Activated naive CD8-positive, alpha-beta T cell treated with anti-CD3 and anti-CD28 coated beads, Interleukin-2, amount 50 U/mL, for 24 hours (primary cell): ENCODE measurements at regions not wholly inside any gene's neighbourhood (a gene's known extent, or its start where the extent isn't known, plus 50 kb on each side); places are given as distances from the start of the nearest gene placed in this dataset.
"Not testable (repeated sequence)": the region's sequence is repeated elsewhere in the genome, so short reads cannot be mapped to it uniquely, and the experiment has no call there.

ENCODE experiments used
- ATAC-seq: fragments of 150-1000 bp; cut with Tn5 transposase; one replicate; pipeline ENCODE4 v1.10.0; 2021
- DNase-seq: peaks from one replicate; pipeline ENCODE4 v3.0.0; 2021
- H3K27ac Mint-ChIP-seq: one replicate; pipeline ENCODE4 v1.8.0; 2021; ENCODE audit warnings: mild to moderate bottlenecking, mixed read lengths
- H3K27me3 Mint-ChIP-seq: one replicate; pipeline ENCODE4 v1.8.0; 2021; ENCODE audit warnings: mixed read lengths
- H3K36me3 Mint-ChIP-seq: one replicate; pipeline ENCODE4 v1.8.0; 2021; ENCODE audit warnings: low read depth, mixed read lengths
- H3K4me1 Mint-ChIP-seq: one replicate; pipeline ENCODE4 v1.8.0; 2021; ENCODE audit warnings: mixed read lengths
- H3K4me3 Mint-ChIP-seq: one replicate; pipeline ENCODE4 v1.8.0; 2021; ENCODE audit warnings: mild to moderate bottlenecking, moderate library complexity, mixed read lengths
- H3K9me3 Mint-ChIP-seq: one replicate; pipeline ENCODE4 v1.8.0; 2021; ENCODE audit warnings: mixed read lengths

- H3K9me3 Mint-ChIP-seq, result peaks cover 4% of the 10 kb centered on the region
These were observed 313.7 kb upstream of the SYT1 start for GRCh38 chr12:78550831-78551230.

GRCh38 chr12:78555802-78556201, 308.8 kb upstream of the SYT1 start:
- ATAC-seq (no peak), DNase-seq (no peak)
- Mint-ChIP-seq H3K36me3 (no peaks in the 10 kb centered on the region), H3K9me3 (no peaks in the 10 kb centered on the region), H3K4me1 (no peaks in the 10 kb centered on the region), H3K27me3 (no peaks in the 10 kb centered on the region), H3K27ac (no peak overlapping the region), H3K4me3 (no peak overlapping the region)

More at GRCh38 chr12:78550831-78551230, 313.7 kb upstream of the SYT1 start:
- Mint-ChIP-seq H3K4me1 (no peaks in the 10 kb centered on the region), H3K4me3 (no peak overlapping the region), H3K27ac (no peak overlapping the region), H3K27me3 (no peaks in the 10 kb centered on the region), H3K36me3 (no peaks in the 10 kb centered on the region)
- DNase-seq, result no peak
- ATAC-seq, result no peak

DNA sequence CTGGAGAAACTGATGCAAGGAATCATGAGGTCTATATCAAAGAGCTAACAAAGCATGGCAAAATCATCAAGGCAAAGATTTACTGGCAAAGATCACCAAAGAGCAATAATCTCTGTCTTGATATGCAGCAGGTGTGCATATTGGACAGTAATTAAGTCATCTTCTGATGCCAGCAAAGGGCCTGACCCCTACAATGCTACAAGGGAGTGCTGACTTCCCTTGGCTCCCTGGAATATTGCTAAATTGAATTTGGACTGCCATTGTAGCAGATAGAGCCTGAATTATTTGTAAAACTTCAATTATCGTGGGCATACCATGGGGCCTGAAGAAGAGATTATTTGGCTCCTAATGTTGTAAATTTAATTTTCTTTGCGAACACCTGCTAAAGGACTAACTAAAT, 307.9 kb upstream of the SYT1 start:
- Mint-ChIP-seq H3K36me3 (no peaks in the 10 kb centered on the region), H3K4me3 (no peak overlapping the region), H3K27ac (no peak overlapping the region), H3K4me1 (no peaks in the 10 kb centered on the region), H3K27me3 (no peaks in the 10 kb centered on the region), H3K9me3 (peaks cover 6% of the 10 kb centered on the region)
- DNase-seq, result no peak
- no peak for ATAC-seq

DNA sequence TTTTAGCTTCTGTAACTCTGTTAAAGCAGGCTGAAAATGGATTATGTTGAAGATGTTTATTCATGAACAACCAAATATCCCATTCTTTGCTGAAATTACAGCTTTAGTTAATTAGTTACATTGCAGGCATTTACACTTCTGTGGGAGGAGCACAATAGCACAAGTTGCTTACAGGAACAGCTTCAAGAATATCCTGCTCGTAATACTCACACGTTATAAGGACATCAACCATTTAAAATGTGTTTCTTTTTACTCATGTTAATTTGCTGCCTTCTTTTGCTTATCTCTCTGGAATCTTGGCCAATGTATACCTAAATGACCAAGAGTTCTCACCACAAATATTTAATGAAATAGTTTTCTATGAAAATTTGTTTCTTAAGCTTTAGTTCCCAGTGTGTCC, 305.2 kb upstream of the SYT1 start:
- H3K27ac Mint-ChIP-seq, result no peak overlapping the region
- no peak for ATAC-seq
- H3K36me3 Mint-ChIP-seq, result no peaks in the 10 kb centered on the region
- no peaks in the 10 kb centered on the region for H3K4me1 Mint-ChIP-seq
- peaks cover 6% of the 10 kb centered on the region for H3K9me3 Mint-ChIP-seq
- DNase-seq, result no peak
- no peaks in the 10 kb centered on the region for H3K27me3 Mint-ChIP-seq
- no peak overlapping the region for H3K4me3 Mint-ChIP-seq

DNA sequence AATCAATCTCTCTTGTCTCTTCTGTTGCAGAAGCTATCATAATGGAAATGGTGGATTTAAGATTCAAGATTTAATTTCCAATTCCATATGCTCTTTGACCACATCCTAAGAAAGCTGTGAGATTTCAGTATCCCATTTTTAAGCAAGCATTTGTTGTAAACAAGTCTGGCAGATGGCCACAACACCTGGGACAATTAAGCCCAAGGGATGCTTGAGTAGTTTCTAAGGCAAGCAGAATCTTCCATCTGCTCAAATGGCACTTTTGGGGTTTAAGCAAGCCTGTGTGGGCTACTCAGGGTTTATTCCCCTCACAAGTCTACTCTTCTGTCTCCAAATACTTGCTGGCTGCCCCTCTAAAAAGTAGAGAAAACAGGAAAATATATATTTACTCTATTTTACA, 304.7 kb upstream of the SYT1 start:
- no peaks in the 10 kb centered on the region for H3K36me3 Mint-ChIP-seq
- H3K9me3 Mint-ChIP-seq, result peaks cover 6% of the 10 kb centered on the region
- no peak overlapping the region for H3K4me3 Mint-ChIP-seq
- no peak overlapping the region for H3K27ac Mint-ChIP-seq
- H3K27me3 Mint-ChIP-seq, result no peaks in the 10 kb centered on the region
- DNase-seq (no peak), ATAC-seq (no peak)
- H3K4me1 Mint-ChIP-seq, result no peaks in the 10 kb centered on the region

GRCh38 chr12:78560633-78561032, 303.9 kb upstream of the SYT1 start:
- Mint-ChIP-seq H3K4me3 (no peak overlapping the region), H3K9me3 (peaks cover 6% of the 10 kb centered on the region), H3K36me3 (no peaks in the 10 kb centered on the region), H3K27me3 (no peaks in the 10 kb centered on the region), H3K27ac (no peak overlapping the region), H3K4me1 (no peaks in the 10 kb centered on the region)
- ATAC-seq (no peak), DNase-seq (no peak)

- peaks cover 6% of the 10 kb centered on the region for H3K9me3 Mint-ChIP-seq
- no peak overlapping the region for H3K4me3 Mint-ChIP-seq
- DNase-seq (no peak), ATAC-seq (no peak)
- H3K4me1 Mint-ChIP-seq, result no peaks in the 10 kb centered on the region
- no peaks in the 10 kb centered on the region for H3K27me3 Mint-ChIP-seq
- no peaks in the 10 kb centered on the region for H3K36me3 Mint-ChIP-seq
- H3K27ac Mint-ChIP-seq, result no peak overlapping the region
These were observed 302.0 kb upstream of the SYT1 start for GRCh38 chr12:78562368-78563205.

- ATAC-seq, result no peak
- no peak overlapping the region for H3K4me3 Mint-ChIP-seq
- H3K27me3 Mint-ChIP-seq, result no peaks in the 10 kb centered on the region
- no peak overlapping the region for H3K27ac Mint-ChIP-seq
- DNase-seq, result no peak
- peaks cover 6% of the 10 kb centered on the region for H3K9me3 Mint-ChIP-seq
- no peaks in the 10 kb centered on the region for H3K36me3 Mint-ChIP-seq
- H3K4me1 Mint-ChIP-seq, result no peaks in the 10 kb centered on the region
These were observed 300.7 kb upstream of the SYT1 start for GRCh38 chr12:78563826-78564225.

- Mint-ChIP-seq H3K9me3 (no peaks in the 10 kb centered on the region), H3K27ac (no peak overlapping the region), H3K27me3 (no peaks in the 10 kb centered on the region), H3K4me3 (no peak overlapping the region), H3K4me1 (no peaks in the 10 kb centered on the region), H3K36me3 (no peaks in the 10 kb centered on the region)
- no peak for ATAC-seq
- DNase-seq, result no peak
These were observed 298.1 kb upstream of the SYT1 start for GRCh38 chr12:78566456-78566855.

- Mint-ChIP-seq H3K4me1 (no peaks in the 10 kb centered on the region), H3K9me3 (no peaks in the 10 kb centered on the region), H3K4me3 (no peak overlapping the region), H3K27ac (no peak overlapping the region), H3K27me3 (no peaks in the 10 kb centered on the region), H3K36me3 (no peaks in the 10 kb centered on the region)
- no peak for ATAC-seq
- no peak for DNase-seq
These were observed 296.1 kb upstream of the SYT1 start for GRCh38 chr12:78568321-78569020.

DNA sequence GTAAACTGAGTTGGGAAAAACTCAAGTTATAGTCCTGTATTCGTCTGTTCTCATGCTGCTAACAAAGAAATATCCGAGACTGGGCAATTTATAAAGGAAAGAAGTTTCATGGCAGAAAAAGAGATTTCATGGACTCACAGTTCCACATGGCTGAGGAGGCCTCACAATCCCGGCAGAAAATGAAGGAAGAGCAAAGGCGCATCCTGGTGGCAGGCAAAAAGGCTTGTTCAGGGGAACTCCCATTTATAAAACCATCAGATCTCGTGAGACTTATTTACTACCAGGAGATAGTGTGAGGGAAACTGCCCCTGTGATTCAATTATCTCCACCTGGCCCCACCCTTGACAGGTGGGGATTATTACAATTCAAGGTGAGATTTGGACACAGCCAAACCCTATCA, 292.6 kb upstream of the SYT1 start:
- no peak overlapping the region for H3K4me3 Mint-ChIP-seq
- H3K36me3 Mint-ChIP-seq, result no peaks in the 10 kb centered on the region
- H3K27ac Mint-ChIP-seq, result no peak overlapping the region
- no peak for DNase-seq
- no peaks in the 10 kb centered on the region for H3K27me3 Mint-ChIP-seq
- peaks cover 3% of the 10 kb centered on the region for H3K9me3 Mint-ChIP-seq
- H3K4me1 Mint-ChIP-seq, result no peaks in the 10 kb centered on the region
- no peak for ATAC-seq

GRCh38 chr12:78575208-78575607, 289.4 kb upstream of the SYT1 start:
- DNase-seq, H3K9me3 Mint-ChIP-seq, H3K27me3 Mint-ChIP-seq, H3K27ac Mint-ChIP-seq, H3K4me1 Mint-ChIP-seq, H3K4me3 Mint-ChIP-seq, ATAC-seq, H3K36me3 Mint-ChIP-seq: not testable (repeated sequence)

DNA sequence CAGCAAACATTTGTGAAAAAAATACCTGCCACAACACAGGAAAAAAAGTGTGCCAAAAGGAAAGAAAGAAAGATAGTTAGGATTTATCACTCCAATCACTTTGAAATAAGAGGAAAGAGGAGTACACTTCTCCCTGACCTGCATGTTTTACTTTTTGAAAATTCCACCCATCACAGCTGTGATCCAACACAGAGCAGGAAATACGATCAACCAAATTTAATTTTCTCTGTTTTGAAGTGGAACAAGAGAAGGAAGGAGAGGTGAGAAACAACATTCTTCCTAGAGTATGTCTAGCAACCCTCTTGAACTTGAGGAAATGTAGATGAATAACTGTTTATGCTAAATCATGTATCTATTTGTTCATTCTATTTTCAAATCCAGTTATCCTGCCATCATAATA, 284.7 kb upstream of the SYT1 start:
- no peak for ATAC-seq
- no peaks in the 10 kb centered on the region for H3K27me3 Mint-ChIP-seq
- no peak overlapping the region for H3K4me3 Mint-ChIP-seq

DNA sequence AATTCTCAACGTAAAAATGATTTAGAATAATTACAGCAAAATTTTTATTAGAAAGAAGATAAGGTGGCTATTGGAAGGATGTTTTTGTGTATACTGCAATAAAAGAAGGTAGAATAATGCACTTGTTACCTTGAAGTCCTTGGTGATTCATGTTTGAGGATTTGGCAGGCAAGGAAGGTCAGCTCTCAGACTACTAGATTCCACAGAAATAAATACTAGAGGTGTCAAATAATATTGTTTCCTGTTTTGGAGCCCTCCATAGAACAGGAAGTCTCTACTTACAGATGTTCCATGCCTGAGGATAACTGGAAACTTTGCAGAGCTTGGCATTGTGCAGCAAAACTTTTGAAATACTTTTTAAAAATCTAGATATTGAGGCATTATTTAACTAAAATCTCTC, 284.3 kb upstream of the SYT1 start:
- no peak for ATAC-seq
- no peak for DNase-seq
- Mint-ChIP-seq H3K36me3 (no peaks in the 10 kb centered on the region), H3K27me3 (no peaks in the 10 kb centered on the region), H3K4me1 (no peaks in the 10 kb centered on the region), H3K4me3 (no peak overlapping the region), H3K27ac (no peak overlapping the region), H3K9me3 (peaks cover 12% of the 10 kb centered on the region)

More for the DNA sequence above, 284.7 kb upstream of the SYT1 start:
- Mint-ChIP-seq H3K9me3 (peaks cover 10% of the 10 kb centered on the region), H3K27ac (no peak overlapping the region), H3K4me1 (no peaks in the 10 kb centered on the region), H3K36me3 (no peaks in the 10 kb centered on the region)
- no peak for DNase-seq

- Mint-ChIP-seq H3K4me3 (no peak overlapping the region), H3K27me3 (no peaks in the 10 kb centered on the region), H3K4me1 (no peaks in the 10 kb centered on the region), H3K9me3 (peaks cover 22% of the 10 kb centered on the region), H3K36me3 (no peaks in the 10 kb centered on the region), H3K27ac (no peak overlapping the region)
- DNase-seq (no peak), ATAC-seq (no peak)
These were observed 279.9 kb upstream of the SYT1 start for GRCh38 chr12:78584695-78585094.
